Muscle layer of colon (tissue), 2 donors: ENCODE measurements at regions not wholly inside any gene's neighbourhood (a gene's known extent, or its start where the extent isn't known, plus 50 kb on each side); places are given as distances from the start of the nearest gene placed in this dataset.
"Not testable (repeated sequence)": the region's sequence is repeated elsewhere in the genome, so short reads cannot be mapped to it uniquely, and the experiment has no call there.

Source experiments
- H3K27ac ChIP-seq: one replicate; pipeline ENCODE4 v1.7.0; 2013; ENCODE audit warnings: low read depth, mild to moderate bottlenecking, low read length, moderate library complexity
- H3K27me3 ChIP-seq, 2 donors: one replicate each; pipeline ENCODE4 v1.7.0; 2013; ENCODE audit warnings: low read length in 2 of 2, mild to moderate bottlenecking in 2 of 2; ENCODE audit not compliant: insufficient read depth in 2 of 2, control insufficient read depth in 1 of 2
- H3K36me3 ChIP-seq: one replicate; pipeline ENCODE4 v1.7.0; 2013; ENCODE audit warnings: mild to moderate bottlenecking, low read length; ENCODE audit not compliant: insufficient read depth
- H3K4me1 ChIP-seq: one replicate; pipeline ENCODE4 v1.7.0; 2013; ENCODE audit warnings: mild to moderate bottlenecking, low read length; ENCODE audit not compliant: insufficient read depth
- H3K4me3 ChIP-seq, 2 donors: one replicate each; pipeline ENCODE4 v1.7.0; 2013; ENCODE audit warnings: low read length in 2 of 2, low read depth in 1 of 2, mild to moderate bottlenecking in 1 of 2, moderate library complexity in 1 of 2
- H3K9ac ChIP-seq: one replicate; pipeline ENCODE4 v1.7.0; 2013; ENCODE audit warnings: low read length
- H3K9me3 ChIP-seq: one replicate; pipeline ENCODE4 v1.7.0; 2013; ENCODE audit warnings: mild to moderate bottlenecking, low read length
- donor health status: abdominal sarcoma.
- donor health status: Adenocarcinoma of cecum.

DNA sequence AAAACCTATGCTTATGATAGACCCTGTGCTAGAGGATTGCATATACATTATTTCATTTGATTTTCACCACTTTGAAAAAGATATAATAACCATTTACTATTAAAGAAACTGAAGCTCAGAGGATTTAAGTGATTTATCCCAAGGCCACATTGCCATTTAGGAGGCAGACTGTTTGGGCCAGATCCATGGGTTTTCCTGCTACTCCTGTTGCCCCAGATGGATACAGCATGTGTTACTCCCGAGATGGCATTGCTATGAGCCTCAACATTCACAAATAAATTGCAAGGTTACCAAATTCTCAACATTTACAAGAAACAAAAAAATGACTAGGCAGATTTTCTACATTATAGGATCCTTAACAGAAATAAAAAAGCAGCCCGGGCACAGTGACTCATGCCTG lies 322.1 kb upstream of the SOX9 start:
- Histone ChIP-seq H3K4me3 (no peak overlapping the region), H3K27ac (no peak overlapping the region), H3K4me1 (no peaks in the 10 kb centered on the region), H3K36me3 (no peaks in the 10 kb centered on the region), H3K27me3 (no peaks in the 10 kb centered on the region), H3K9ac (no peak overlapping the region), H3K9me3 (no peaks in the 10 kb centered on the region)

DNA sequence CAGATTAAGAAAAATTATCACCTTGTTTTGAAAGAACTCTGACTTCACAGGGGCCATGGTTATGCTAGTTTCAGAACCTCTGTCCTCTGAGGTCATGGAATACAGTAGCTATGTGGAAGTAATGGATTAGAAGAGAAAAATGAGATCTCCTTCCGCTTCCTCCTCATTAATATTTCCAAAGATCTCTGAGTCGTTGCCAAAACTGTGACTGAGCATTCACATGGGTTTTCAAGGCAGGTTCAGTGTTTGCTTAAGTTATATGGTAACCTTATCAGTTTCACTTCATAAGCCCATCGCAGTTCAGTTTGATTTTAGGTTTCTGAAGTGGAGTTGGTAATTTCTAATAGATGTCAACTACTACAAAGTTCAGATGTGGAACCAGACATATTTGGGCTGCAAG lies 321.2 kb upstream of the SOX9 start:
- no peaks in the 10 kb centered on the region for H3K4me1 ChIP-seq
- no peaks in the 10 kb centered on the region for H3K36me3 ChIP-seq

DNA sequence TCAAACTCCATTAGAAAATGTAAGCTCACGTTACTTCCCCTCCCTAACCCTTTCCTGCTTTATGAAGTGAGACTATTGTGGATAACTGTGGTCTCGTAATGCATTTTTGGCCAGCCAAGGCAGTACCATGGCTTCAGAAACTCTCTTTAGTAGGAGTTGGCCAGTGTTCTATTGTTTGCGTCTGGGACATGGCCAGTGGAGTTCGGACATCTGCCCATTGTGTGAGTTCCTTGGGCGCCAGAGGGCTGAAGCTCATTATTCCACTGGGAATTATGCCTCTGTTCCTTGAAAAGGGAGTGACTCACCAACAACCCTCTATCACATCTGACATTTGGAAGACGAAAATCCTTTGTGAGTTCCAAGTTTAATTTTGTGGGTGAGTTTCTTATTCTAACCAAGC lies 319.5 kb upstream of the SOX9 start:
- Histone ChIP-seq H3K4me1 (no peaks in the 10 kb centered on the region), H3K27ac (no peak overlapping the region)

More for the DNA sequence above, 321.2 kb upstream of the SOX9 start:
- Histone ChIP-seq H3K4me3 (no peak overlapping the region), H3K9ac (no peak overlapping the region), H3K27me3 (no peaks in the 10 kb centered on the region), H3K9me3 (no peaks in the 10 kb centered on the region), H3K27ac (no peak overlapping the region)

DNA sequence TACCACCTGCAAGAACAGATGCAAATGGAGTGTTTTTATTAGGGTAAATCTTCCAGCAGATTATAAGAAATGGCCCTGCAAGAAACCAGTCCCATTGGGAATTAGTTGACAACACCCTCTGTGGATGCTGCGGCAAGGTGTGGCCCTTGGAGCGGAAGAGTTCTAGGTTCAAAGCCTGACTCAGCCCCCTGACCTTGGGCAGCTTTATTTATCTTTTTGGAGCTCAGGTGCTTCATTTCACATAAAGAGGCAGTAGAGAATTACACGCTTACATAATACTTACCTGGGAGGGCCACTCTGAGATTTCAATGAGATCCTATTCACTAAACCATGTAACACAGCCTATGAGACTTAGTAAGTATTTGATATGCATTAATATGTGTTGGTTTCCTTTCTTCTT lies 318.2 kb upstream of the SOX9 start:
- H3K4me3 ChIP-seq: no peak overlapping the region
- no peaks in the 10 kb centered on the region for H3K4me1 ChIP-seq
- no peak overlapping the region for H3K27ac ChIP-seq
- no peak overlapping the region for H3K9ac ChIP-seq
- H3K9me3 ChIP-seq: no peaks in the 10 kb centered on the region
- no peaks in the 10 kb centered on the region for H3K36me3 ChIP-seq
- H3K27me3 ChIP-seq: no peaks in the 10 kb centered on the region

More for the DNA sequence above, 319.5 kb upstream of the SOX9 start:
- Histone ChIP-seq H3K4me3 (no peak overlapping the region), H3K9ac (no peak overlapping the region), H3K27me3 (no peaks in the 10 kb centered on the region), H3K36me3 (no peaks in the 10 kb centered on the region), H3K9me3 (no peaks in the 10 kb centered on the region)

DNA sequence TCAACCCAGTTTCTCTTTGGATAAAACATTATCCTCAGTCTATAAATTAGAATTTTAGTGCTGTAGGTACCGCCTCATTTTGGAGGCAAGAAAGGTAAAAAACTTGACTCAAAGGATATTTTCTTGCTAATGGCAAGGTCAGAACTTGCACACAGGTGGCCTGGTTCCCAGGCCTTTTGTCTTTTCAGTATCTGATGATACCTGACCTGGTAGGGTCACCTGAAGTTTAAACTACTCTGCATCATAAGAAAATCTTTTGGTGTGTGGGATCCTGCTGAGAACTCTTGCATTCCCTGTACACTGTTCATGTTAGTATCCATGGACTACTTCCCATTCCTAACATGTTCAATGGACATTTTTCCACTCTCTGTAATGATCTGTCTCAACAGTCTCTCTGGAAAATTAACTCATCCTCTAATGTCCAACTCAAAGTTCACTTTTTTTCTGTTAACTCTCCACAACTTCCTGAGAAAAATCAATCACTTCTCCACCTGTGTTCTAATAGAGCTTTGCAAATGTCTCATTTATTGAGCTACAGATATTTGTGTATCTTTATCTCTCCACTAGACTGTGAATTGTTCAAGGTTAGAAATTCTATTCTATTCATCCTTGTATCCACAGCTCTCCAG lies 317.1 kb upstream of the SOX9 start:
- Histone ChIP-seq H3K4me1 (no peaks in the 10 kb centered on the region), H3K36me3 (no peaks in the 10 kb centered on the region), H3K27ac (no peak overlapping the region), H3K9me3 (no peaks in the 10 kb centered on the region), H3K27me3 (no peaks in the 10 kb centered on the region), H3K9ac (no peak overlapping the region), H3K4me3 (no peak overlapping the region)

DNA sequence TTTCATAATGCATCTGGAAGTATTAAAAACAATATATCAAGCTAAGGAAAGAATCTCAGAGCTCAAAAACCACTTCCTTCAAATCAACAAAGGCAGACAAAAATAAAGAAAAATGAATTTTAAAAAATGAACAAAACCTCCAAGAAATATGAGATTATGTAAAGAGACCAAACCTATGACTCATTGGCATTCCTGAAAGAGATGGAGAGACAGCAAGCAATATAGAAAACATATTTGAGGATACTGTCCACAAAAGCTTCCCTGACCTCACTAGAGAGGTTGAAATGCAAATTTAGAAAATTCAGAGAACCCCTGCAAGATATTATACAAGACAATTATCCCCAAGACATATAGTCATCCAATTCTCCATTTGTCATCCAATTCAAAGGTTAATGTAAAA lies 311.3 kb upstream of the SOX9 start:
- Histone ChIP-seq H3K4me3 (no peak overlapping the region), H3K9me3 (no peaks in the 10 kb centered on the region), H3K27ac (no peak overlapping the region), H3K9ac (no peak overlapping the region), H3K4me1 (no peaks in the 10 kb centered on the region), H3K27me3 (no peaks in the 10 kb centered on the region), H3K36me3 (no peaks in the 10 kb centered on the region)

DNA sequence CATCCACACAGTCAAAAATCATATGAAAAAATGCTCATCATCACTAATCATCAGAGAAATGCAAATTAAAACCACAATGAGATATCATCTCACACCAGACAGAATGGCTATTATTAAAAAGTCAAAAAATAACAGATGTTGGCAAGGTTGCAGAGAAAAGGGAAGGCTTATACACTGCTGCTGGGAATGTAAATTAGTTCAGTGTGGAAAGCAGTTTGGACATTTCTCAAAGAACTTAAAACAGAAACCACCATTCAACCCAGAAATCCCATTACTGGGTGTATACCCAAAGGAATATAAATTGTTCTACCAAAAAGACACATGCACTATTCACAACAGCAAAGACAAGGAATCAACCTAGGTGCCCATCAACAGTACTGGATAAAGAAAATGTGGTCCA lies 307.0 kb upstream of the SOX9 start:
- H3K9me3 ChIP-seq, H3K4me1 ChIP-seq, H3K27me3 ChIP-seq, H3K9ac ChIP-seq, H3K4me3 ChIP-seq, H3K36me3 ChIP-seq, H3K27ac ChIP-seq: not testable (repeated sequence)

DNA sequence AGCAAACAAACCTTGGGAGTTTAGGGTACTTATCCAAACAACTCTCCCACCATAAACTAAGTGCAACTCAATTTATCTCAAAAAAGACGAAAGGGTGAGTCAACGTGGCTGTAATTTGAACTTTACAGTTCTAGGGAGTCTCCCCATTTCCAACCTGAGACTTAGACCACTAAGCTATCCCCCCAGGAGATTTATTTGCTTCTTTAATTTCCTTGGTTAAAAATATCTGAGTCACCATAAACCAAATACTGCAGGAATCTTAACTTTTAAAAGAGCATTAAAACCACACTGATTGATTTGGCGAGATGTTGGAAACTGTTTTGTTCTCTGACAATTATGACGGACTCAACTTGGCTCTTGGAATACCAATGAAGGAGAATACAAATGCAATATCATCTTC lies 299.3 kb upstream of the SOX9 start:
- Histone ChIP-seq H3K4me1 (no peaks in the 10 kb centered on the region), H3K4me3 (no peak overlapping the region), H3K9ac (no peak overlapping the region), H3K36me3 (no peaks in the 10 kb centered on the region), H3K9me3 (no peaks in the 10 kb centered on the region), H3K27ac (no peak overlapping the region), H3K27me3 (no peaks in the 10 kb centered on the region)

DNA sequence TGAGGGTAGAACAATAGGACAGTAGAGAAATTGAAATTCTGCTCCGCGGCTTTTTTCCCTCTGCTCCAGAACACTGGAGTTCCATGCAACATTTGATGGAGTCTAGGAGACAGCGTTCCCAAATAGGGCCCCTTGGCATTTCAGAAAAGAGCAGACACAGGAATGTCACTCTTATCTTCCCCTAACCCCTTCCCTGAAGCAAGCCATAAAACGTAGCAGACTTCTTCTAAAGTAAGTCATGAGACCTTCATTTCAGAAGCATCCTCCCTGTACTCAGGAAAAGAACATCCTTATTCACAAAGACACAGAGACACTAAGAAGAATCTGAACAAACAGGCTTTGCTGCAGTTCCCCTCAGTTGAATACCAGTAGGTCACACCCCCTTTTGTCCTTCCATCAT lies 296.1 kb upstream of the SOX9 start:
- no peaks in the 10 kb centered on the region for H3K9me3 ChIP-seq
- H3K4me3 ChIP-seq: no peak overlapping the region
- no peaks in the 10 kb centered on the region for H3K36me3 ChIP-seq
- no peaks in the 10 kb centered on the region for H3K4me1 ChIP-seq
- H3K27ac ChIP-seq: no peak overlapping the region
- H3K27me3 ChIP-seq: peaks cover 0 to 3% of the 10 kb centered on the region in 2 donors
- H3K9ac ChIP-seq: no peak overlapping the region

DNA sequence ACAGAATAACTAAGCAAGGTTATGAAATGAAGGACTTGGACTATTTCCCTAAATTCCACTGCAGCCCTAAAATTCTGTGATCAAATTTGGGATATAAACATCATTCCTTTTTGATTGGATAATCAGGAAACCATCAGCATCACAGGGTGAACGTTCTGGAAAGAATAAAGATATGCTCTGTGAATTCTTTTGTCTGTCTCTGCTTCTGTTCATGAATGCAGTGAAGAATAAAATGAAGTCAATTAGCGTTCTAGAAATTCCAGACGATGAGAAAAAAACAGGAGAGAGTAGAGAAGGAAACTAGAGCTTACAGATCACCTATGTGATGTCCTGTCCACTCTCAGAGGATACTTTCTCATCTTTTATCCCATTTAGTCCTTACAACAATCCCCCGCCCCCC lies 295.1 kb upstream of the SOX9 start:
- Histone ChIP-seq H3K36me3 (no peaks in the 10 kb centered on the region), H3K27me3 (peaks cover 0 to 9% of the 10 kb centered on the region in 2 donors), H3K9me3 (no peaks in the 10 kb centered on the region), H3K27ac (no peak overlapping the region), H3K9ac (no peak overlapping the region), H3K4me3 (no peak overlapping the region), H3K4me1 (no peaks in the 10 kb centered on the region)

DNA sequence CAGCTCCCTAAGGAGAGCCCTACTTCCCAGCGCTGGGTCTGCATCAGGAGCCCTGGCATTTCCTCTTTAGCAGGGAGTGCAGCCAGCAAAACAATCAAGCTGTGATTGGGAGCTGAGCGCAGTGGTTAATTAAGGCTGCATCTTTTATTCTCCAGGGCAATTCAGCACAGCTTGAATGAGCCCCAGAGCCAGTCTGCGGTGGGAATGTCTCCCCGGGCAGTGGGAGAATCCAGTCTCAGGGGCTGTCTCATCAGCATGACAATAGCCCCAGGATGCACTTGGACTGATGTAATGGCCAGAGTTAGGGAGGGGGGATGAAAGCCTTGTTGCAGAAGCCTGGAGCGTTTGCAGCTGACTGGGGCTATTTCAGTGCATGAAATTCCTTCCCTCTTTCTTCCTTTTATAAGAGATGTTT lies 292.6 kb upstream of the SOX9 start:
- no peaks in the 10 kb centered on the region for H3K9me3 ChIP-seq
- H3K9ac ChIP-seq: no peak overlapping the region
- H3K27ac ChIP-seq: no peak overlapping the region
- peaks cover 0 to 9% of the 10 kb centered on the region in 2 donors for H3K27me3 ChIP-seq
- no peak overlapping the region for H3K4me3 ChIP-seq
- H3K4me1 ChIP-seq: no peaks in the 10 kb centered on the region
- H3K36me3 ChIP-seq: no peaks in the 10 kb centered on the region

DNA sequence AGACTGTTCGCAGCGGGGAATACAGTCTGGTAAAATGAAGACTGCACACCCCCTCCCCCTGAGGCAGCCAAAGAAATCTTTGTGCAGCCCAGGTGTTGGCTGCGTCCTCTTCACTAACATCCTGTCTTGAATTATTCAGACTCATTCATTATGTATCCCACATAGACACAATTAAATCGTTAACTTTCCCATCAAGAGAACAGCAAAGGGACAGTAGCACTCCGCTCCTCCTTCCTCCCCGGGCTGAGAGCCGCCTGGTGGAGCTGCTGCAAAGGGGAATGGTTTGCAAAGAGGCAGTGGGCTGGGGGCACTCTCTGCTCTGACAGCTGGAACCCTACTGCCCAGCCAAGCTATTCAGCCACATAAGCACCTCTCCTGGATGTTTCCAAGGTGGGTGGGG lies 290.0 kb upstream of the SOX9 start:
- H3K27me3 ChIP-seq: peaks cover 0 to 9% of the 10 kb centered on the region in 2 donors
- no peak overlapping the region for H3K9ac ChIP-seq
- no peaks in the 10 kb centered on the region for H3K4me1 ChIP-seq
- no peaks in the 10 kb centered on the region for H3K9me3 ChIP-seq
- no peak overlapping the region for H3K4me3 ChIP-seq
- no peak overlapping the region for H3K27ac ChIP-seq
- H3K36me3 ChIP-seq: no peaks in the 10 kb centered on the region
